GM19025 (cell line): ENCODE measurements at regions not wholly inside any gene's neighbourhood (a gene's known extent, or its start where the extent isn't known, plus 50 kb on each side); places are given as distances from the start of the nearest gene placed in this dataset.

ENCODE experiments used
- ATAC-seq: cut with Tn5 transposase; IDR thresholded peaks from one replicate; pipeline ENCODE4 v1.9.1; 2021; ENCODE audit warnings: mild to moderate bottlenecking, low read depth, moderate library complexity; ENCODE audit not compliant: unreplicated experiment

DNA sequence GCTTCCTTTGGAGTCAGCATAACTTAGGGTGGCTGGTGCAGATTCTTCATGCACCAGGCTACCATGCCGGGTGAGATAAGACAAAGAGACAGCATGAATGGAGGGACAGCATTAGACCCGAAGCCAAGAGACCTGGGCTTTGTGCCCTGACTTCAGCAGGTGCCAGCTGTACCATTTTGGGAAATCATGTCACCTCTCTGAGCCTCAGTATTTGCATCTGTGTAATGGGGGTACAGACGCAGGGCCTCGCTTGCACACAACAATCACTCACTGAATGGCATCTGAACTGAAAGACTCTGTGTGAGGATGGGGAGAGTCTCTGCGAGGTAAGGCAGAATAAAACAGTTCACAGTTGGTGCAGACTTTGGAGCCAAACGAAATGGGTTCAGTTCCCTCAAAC lies 1053.7 kb downstream of the VRK1 start:
- ATAC-seq = no peak

DNA sequence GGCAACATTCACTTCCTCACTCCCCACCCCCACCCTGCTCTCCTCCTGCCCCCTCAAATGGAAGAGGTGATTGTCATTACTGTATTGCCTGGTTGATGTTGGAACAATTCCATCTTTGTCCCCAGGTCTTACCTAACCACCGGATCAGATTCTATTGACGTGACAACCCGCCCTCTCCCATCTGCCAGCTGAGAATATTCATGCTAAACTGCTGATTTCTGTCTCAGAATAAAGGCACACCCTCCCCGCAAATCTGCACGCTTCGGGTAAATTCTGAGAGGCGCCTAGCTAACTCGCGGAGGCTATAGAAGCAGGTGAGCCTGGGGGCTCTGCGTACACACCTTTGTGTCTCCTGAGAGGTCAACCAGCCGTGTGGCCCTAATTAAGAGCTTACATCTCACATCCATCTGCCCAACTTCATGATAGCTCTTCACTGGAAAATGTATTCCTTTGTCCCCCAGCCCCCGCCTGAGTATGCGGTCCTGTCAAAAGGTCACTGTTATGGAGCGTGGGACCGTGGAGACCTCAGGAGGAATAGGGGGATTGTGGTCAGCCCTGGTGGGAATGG lies 1054.3 kb downstream of the VRK1 start:
- ATAC-seq = no peak

DNA sequence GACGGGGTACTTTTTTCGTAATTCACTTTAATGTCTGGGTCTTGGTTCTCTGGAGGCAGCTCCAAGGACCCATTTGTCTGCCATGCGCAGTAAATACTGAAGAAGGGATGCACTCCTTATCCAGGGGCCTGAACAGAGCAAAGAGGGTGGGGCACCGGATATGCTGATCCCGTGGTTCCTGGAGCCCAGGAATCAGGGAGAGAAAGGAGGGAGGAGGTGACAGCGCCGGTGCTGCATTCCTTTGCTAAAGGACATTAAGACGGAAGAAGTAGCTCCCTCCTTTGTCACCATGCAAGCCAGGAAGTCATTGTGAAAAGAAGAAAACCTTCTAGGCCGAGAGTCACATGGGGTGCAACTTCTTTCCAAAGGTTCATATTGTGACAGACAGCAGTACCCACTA lies 1057.7 kb downstream of the VRK1 start:
- no peak for ATAC-seq

DNA sequence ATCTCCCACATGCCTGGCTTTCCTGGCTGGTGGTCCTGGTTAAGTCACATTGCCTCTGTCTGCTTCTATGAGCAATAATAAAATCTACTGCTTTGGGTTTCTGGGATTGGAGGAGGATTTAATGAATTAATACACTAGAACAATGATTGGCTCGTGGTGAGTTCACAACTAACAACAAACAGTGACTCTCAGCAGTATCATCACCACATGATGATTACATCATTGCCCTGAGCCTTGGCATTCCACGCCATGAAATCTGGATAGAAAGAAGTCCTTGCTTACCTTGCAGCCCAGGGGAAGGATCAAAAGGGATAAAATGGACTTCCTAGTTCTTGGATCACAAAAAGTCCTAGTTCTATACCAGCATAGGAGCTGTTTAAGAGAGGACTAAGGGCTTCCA lies 1069.0 kb downstream of the VRK1 start:
- no peak for ATAC-seq

DNA sequence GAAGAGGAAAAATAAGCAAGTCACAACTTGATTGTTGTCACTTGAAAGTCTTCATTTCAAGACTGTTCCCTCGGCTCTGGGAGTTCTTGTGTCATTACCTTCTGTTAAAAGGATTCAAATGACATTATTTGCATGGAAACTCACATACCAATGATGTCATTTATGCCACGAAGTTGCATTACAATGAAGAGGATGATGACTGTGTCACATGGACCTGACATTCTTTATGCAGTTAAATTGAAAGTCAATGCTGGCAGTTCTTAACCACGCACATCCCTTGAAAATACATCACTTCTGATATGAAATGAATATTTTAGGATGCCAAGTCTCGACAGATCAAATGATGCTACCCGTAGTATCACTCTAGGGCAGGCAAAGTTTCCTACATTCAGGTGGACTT lies 1069.5 kb downstream of the VRK1 start:
- ATAC-seq = no peak

DNA sequence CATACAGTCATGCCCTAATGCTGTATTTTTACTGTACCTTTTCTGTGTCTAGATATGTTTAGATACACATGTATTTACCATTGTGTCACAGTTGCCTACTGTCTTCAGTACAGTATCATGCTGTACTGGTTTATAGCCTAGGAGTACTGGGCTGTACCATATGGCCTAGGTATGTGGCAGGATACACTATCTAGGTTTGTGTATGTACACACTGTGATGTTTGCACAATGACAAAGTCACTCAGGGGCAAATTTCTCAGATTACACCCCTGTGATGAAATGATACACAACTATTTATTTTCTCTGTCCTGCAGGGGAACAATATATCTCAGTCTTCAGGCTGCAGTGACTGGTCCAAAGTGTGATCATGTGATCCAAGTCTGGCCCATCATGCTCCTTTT lies 1076.1 kb downstream of the VRK1 start:
- no peak for ATAC-seq

DNA sequence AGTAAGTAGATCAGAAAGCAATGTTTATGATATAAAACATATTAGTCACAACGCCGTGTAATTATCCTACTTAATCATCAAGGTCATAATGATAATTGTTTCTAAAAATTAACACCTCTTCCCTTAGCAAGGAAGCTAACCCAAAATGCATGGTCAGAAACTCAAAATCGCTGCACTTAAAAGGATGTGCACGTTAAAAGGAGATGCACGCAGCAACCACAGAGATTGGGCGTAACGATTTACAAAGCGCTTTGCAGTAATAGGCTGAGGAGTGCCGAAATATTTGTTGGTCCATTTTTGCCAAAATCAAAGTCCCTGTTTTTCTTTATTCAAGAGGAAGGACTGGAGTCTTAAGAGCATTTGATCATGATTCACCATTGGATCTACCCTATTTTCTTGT lies 1077.2 kb downstream of the VRK1 start:
- ATAC-seq = no peak

DNA sequence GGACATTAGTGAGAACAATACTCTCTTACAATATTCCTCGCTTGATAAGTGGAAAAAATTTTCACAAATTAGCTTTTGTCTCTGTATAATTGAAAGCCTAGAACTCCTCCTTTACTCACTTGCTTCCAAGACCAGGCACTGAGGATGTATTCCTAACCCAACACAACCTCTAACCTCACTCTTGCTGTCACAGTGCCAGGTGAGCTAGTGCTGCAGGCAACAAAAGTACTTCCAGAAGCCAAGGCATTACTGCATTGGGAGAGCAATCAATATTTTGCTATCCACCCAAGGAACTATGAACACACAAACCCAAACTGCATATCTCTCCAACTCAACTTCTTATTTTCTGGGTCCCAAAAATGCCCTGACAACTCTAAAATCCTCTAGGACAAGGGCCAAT lies 1081.0 kb downstream of the VRK1 start:
- ATAC-seq = no peak

DNA sequence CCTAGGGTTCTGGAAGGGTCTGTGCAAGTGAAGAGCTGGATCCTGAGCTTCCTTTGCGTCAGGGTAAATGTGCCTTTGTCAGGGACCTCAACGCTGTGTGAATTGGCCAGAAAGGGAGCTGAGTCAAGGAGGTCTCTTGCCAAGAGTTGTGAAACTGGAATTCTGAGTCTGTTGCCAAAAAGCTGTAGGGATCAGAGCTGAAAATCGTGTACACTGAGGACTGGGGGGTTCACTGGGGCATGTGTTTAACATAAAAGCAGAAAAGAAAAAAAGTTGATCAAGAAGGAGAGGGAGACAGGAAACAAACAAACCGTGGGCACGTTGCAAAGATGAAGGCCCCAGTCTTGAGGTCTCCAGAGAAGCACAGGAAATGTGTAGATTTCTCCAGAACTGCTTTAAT lies 1081.5 kb downstream of the VRK1 start:
- no peak for ATAC-seq

DNA sequence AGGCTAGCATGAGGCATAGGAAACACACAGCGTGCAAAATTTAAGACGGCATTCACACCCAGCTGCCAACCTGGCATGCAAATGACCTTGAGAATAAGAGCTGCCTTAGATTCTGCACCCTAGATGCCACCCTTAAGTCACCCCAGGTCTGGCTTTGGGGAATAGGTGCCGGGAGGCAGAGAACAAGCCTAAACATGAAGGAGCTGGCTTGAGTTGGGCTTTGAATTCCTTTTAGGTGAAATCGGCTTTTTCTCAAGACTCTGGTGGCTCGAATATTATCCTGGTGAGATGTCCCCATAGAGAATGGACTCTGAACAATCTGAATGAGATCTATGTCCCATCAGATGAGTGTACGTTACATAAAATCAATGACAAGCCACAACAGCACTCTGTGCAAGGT lies 1090.5 kb downstream of the VRK1 start:
- ATAC-seq = no peak

DNA sequence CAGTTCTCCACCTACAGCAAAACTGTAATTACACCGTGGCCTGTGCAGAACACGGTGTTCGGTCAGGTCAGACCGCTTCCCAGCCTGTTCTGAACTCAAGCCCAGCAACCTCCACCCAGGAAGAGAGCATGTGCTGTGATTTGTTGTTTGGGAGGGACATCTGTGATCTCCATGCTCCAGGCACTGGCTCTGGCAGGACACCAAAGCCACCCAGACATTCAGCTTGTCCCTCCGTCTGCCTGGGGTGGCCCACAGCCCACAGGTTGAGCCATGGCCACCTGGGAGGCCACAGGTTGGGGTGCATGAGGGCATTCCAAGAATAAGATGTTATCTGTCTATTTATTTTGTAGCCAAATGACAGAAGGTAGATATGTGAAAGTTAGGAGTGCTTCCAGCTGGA lies 1091.1 kb downstream of the VRK1 start:
- ATAC-seq = no peak

DNA sequence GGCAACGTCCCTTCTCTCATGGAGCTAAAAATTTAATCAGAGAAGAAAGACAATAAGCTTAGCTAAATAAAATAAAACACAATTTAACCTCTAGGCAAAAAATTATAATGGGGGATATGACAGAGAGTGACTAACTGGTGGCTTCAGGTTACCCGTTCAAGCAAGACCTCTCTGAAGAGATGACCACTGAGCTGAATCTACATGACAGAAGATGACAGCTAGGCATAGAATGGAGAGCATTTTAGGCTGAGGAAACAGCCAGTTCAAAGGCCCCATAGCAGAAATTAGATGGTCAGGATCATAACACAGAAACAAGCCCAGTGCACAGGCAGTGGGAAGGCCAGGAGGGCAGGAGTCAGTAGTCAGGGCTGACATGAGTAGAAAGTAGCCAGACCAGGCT lies 1094.3 kb downstream of the VRK1 start:
- ATAC-seq = no peak

DNA sequence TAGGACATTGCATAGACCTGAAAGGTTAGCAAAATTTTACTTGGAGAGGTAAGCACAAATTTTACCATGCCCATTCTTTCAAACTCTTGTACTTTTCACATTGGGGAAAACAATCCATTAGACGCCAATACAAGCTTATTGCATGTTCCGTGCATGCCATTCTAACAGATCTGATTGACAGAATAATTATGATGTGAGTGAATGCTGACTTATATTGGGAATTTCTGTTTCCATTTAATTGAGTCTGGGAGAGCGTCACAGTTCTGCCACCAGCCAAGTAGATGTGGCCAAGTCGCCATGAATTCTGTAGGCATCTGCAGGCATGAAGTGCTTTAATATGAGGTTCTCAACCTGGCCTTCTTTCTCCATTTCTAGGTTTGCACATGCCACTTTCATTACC lies 1097.4 kb downstream of the VRK1 start:
- no peak for ATAC-seq

DNA sequence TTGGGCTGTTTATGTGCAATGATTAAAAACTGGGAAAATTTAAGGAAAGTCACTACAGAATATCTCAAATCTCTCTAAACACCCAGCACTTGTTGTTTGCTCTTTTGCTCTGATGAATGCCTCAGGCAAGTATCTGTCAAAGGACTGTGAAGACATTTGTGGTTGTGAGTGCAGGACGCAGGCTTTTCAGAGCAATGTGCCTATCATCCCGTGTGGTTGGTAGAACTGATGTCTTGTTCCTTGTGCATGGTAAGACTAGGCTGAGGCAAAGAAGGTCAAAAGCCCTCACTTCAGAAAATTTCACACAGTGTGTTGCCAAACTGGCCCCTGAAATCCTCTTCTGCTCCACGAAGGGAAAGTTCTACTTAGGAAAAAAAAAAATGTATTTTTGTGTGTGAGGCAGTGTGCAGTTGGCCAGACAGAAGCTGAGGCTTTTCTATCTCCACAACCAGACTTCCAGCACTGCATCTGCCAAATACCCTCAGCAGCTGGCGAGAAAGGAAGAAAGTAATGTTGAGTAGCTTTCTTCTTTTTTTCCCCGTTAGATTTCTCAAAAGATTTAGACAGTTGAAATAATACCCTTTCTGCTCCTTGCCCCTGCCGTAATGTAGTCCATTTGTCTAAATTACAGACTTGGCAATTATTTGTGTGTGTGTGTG lies 1103.1 kb downstream of the VRK1 start:
- no peak for ATAC-seq

DNA sequence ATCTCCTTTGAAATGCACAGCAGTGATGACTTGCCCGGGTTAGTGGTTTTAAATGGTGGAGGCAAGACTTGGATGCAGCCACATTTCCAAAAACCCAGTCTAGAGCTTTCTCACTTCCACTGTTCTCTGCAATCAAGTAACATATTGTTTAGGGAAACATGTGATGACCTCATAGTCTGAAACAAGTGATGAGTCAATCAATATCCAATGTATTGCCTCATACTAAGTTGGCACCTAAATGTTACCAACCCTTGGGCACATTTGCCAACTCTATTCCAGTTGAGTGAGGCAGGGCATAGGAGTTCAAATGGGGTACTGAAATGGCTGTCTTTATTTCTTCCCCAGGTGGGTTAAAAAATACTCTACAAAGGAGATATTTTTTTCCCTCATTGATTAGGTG lies 1105.4 kb downstream of the VRK1 start:
- ATAC-seq = no peak

DNA sequence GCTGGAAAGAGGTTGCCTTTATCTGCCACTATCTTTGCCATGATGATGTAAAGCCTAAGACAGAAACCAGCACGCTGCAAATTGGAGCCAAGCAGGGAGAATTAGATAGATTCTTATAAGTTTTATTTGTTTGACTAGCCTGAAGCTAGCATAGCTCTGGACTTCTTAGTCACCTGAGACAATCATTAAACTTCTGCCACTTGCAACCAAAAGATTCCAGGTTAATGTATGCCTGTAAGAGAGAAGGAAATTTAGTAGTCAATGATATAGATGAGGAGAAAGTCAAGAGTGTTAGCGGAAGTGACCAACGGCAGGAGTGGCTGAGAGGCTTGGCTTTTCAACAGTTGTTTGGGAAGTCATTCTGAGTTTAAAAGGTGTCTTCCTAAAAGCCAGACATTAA lies 1106.6 kb downstream of the VRK1 start:
- no peak for ATAC-seq

DNA sequence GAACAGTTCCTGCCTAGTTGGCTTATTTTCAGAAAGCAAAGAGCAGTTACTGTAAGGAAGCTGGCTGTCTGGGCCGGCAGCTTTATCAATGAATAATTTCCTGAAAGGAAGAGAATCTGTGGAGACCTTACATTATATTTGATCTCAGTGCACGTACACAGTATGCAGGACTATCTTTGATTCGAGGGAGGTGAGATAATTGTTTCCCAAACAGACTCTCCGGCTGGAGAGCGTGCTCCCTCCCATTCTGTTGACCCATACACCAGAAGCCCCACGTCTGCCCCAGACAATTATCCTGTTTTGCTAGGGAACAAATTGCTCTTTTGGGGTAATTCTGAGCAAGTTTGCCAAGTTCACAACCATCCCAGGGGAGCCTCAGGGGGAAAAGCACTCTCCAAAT lies 1115.0 kb downstream of the VRK1 start:
- ATAC-seq = no peak

DNA sequence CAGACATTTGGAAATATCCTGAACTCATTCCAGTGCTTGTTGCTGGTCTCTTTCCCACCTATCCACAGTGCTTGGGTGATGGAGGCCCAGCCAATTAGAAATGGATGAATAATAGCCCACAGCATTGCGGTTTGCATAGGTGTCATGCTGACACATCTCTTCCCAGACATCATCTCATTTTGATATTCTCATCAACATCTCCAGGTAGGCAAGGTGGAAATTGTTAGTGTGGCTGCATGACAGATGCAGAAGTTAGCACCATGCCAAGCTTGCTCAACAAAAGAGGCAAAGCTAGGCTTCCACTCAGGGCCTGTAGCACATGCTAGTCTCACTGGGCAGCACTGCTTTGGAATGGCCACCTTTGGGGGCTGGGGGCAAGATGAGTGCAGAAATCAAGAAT lies 1118.9 kb downstream of the VRK1 start:
- ATAC-seq = no peak

DNA sequence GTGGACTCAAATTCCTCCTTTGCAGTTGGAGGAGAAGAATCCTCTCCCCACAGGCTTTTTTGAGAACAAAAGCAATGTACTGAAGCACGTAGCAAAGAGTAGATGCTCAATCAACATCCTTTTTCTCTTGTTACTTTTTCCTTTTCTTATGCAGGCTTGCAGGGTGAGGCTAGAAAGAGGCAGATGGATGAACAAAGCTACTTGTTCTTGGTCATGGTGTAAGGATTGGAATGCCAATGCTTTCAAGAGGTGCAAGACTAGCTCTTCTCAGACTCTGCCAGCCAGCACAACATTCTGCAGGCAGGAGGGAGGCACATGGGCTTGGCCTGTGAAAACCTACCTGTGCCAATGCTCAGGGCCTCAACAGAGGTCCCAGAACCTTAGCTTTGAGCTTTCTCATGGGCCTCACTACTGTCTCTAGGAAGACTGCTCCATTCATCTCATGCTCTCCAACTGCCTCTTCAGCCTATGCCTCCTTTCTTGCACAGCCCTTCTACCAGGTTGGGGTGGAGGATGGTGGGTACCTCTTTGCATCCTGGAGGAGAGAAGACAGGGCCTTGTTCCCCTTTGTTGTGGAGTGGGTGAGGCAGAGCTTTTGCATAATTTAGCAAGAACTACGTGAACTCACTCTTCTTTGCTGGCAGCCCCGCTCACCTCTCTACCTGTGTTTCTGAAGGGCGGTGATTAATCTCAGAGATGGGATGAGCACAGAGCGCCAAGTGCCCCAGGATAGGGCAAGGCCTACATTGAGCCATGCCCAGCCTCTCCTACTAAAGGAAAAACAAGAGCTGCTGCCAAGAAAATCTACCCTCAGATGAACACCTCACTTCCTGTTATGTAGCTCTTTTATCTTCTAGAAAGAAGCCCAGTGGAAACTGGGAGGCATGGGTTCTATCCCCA lies 1119.7 kb downstream of the VRK1 start:
- ATAC-seq = no peak

DNA sequence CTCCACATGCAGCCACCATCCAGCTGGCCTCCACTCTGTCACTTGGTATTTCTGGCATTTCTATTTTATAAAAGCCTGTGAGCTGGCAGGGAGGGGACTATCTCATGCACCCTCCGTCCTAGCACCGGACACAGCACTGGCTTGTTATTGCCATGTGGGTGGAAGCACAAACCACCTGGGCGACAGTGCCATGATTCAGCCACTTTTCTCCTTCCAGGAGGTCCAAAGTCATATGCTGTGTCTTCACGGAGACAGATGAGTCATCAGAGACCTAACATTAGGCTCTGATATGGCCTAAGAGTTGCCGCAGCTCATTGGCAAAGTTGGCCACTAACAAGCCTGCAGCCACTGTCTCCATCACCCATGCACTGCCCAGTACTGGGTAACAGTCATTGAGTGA lies 1123.0 kb downstream of the VRK1 start:
- ATAC-seq = no peak

DNA sequence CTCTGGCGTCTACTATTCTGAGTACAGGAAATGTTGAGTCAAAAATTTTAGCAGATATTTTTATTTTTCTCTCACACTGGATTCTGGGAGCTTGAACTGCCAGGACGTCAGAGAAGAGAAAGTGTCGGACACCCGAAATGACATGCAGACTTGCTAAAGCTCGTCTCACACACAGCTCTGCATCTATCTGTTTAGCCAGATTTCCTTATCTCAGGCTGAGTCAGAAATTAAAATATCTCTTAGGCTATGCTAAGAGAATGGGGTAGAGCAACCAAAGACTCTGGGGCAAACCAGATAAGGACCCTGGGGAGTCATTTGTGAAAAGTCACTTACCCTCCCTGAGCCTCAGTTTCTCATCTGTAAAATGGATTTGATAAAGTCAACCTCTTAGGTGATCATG lies 1124.1 kb downstream of the VRK1 start:
- ATAC-seq = no peak
